ENCODE measurements at regions not wholly inside any gene's neighbourhood (a gene's known extent, or its start where the extent isn't known, plus 50 kb on each side); places are given as distances from the start of the nearest gene placed in this dataset.

GRCh38 chr5:175207321-175208040, 236.5 kb downstream of the DRD1 start (continued):
- no peak for TF ChIP-seq REST (IDR thresholded peaks at IDR 0.05; ENCODE audit: low read depth, low read length)
- no peak for TF ChIP-seq GABPA (IDR thresholded peaks at IDR 0.05; ENCODE audit: low read depth)
- no peak for TF ChIP-seq TAF1 (IDR thresholded peaks at IDR 0.05; ENCODE audit: borderline replicate concordance, low read depth, low read length)
- TF ChIP-seq SMC3 (IDR thresholded peaks at IDR 0.05; ENCODE audit: low read depth, low read length), result no peak
- no peak for TF ChIP-seq EZH2phosphoT487 (IDR thresholded peaks at IDR 0.05; ENCODE audit: borderline replicate concordance, low read depth)

- H3K4me2 ChIP-seq, result no peak overlapping the region
- H3K4me1 ChIP-seq (ENCODE audit: control insufficient read depth in 1 of 2, insufficient read depth in 2 of 2, low read depth in 1 of 2, low read length in 1 of 2), result no peaks in the 10 kb centered on the region
- H3K9ac ChIP-seq, result no peak overlapping the region
- WGBS (ENCODE audit: low lambda C conversion rate), result 21% methylated on average over 4 of the region's 4 CpGs
- no peaks in the 10 kb centered on the region for H3F3A ChIP-seq (replicated peaks; ENCODE audit: insufficient read depth)
- no peaks in the 10 kb centered on the region for H3K9me2 ChIP-seq
- no peaks in the 10 kb centered on the region; the same call in 1 of the 2 replicates for H3K27me3 ChIP-seq (ENCODE audit: insufficient read depth)
- TF ChIP-seq, protein P1, sequence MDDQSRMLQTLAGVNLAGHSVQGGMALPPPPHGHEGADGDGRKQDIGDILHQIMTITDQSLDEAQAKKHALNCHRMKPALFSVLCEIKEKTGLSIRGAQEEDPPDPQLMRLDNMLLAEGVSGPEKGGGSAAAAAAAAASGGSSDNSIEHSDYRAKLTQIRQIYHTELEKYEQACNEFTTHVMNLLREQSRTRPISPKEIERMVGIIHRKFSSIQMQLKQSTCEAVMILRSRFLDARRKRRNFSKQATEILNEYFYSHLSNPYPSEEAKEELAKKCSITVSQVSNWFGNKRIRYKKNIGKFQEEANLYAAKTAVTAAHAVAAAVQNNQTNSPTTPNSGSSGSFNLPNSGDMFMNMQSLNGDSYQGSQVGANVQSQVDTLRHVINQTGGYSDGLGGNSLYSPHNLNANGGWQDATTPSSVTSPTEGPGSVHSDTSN (IDR thresholded peaks at IDR 0.05), result no peak
- TF ChIP-seq IRF3 (IDR thresholded peaks at IDR 0.05; ENCODE audit: low read depth, low read length) (no peak), SMC3 (IDR thresholded peaks at IDR 0.05; ENCODE audit: low read depth, low read length) (no peak), YY1 (IDR thresholded peaks at IDR 0.05; ENCODE audit: low read depth) (no peak), FOSL2 (IDR thresholded peaks at IDR 0.05; ENCODE audit: borderline replicate concordance, low read depth) (no peak), SIN3A (IDR thresholded peaks at IDR 0.05; ENCODE audit: borderline replicate concordance, low read depth, low read length) (no peak), JUND (IDR thresholded peaks at IDR 0.05) (no peak), RXRA (IDR thresholded peaks at IDR 0.05; ENCODE audit: borderline replicate concordance, low read depth) (no peak), MXI1 (IDR thresholded peaks at IDR 0.05; ENCODE audit: low read depth, low read length) (no peak), POLR2AphosphoS5 (IDR thresholded peaks at IDR 0.05; ENCODE audit: low read depth, low read length) (no peak), RFX5 (IDR thresholded peaks at IDR 0.05; ENCODE audit: low read length) (no peak), RAD21 (IDR thresholded peaks at IDR 0.05; ENCODE audit: low read length) (no peak), REST (IDR thresholded peaks at IDR 0.05; ENCODE audit: low read depth, low read length) (no peak), EP300 (IDR thresholded peaks at IDR 0.05; ENCODE audit: borderline replicate concordance in 1 of 2, low read depth in 1 of 2, low read length in 1 of 2) (no peak)
- TF ChIP-seq, protein P2, sequence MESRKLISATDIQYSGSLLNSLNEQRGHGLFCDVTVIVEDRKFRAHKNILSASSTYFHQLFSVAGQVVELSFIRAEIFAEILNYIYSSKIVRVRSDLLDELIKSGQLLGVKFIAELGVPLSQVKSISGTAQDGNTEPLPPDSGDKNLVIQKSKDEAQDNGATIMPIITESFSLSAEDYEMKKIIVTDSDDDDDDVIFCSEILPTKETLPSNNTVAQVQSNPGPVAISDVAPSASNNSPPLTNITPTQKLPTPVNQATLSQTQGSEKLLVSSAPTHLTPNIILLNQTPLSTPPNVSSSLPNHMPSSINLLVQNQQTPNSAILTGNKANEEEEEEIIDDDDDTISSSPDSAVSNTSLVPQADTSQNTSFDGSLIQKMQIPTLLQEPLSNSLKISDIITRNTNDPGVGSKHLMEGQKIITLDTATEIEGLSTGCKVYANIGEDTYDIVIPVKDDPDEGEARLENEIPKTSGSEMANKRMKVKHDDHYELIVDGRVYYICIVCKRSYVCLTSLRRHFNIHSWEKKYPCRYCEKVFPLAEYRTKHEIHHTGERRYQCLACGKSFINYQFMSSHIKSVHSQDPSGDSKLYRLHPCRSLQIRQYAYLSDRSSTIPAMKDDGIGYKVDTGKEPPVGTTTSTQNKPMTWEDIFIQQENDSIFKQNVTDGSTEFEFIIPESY (IDR thresholded peaks at IDR 0.05; ENCODE audit: borderline replicate concordance, low read depth), result no peak
- no peak overlapping the region for H2AFZ ChIP-seq (ENCODE audit: low read depth)
- H3K4me3 ChIP-seq (ENCODE audit: low read depth in 2 of 2, low read length in 1 of 2), result no peak overlapping the region
- H4K20me1 ChIP-seq (ENCODE audit: insufficient read depth), result no peaks in the 10 kb centered on the region
- POLR2A ChIA-PET, result no interaction called here
- H3K9me3 ChIP-seq, result no peaks in the 10 kb centered on the region
- no peak overlapping the region for H3K27ac ChIP-seq (ENCODE audit: low read depth in 2 of 2, low read length in 1 of 2)
- CTCF ChIA-PET, result no interaction called here
- H3K79me2 ChIP-seq (ENCODE audit: insufficient read depth), result no peaks in the 10 kb centered on the region
- no peaks in the 10 kb centered on the region for H3K36me3 ChIP-seq (replicated peaks in 1 of 2; ENCODE audit: control insufficient read depth in 1 of 2, insufficient read depth in 2 of 2, low read length in 1 of 2)
- DNase-seq, result no peak
These were observed 237.3 kb downstream of the DRD1 start for GRCh38 chr5:175206669-175207068.

Measured in SK-N-SH (cell line).